Naive thymus-derived CD8-positive, alpha-beta T cell (primary cell): ENCODE measurements at regions not wholly inside any gene's neighbourhood (a gene's known extent, or its start where the extent isn't known, plus 50 kb on each side); places are given as distances from the start of the nearest gene placed in this dataset.
"Not testable (repeated sequence)": the region's sequence is repeated elsewhere in the genome, so short reads cannot be mapped to it uniquely, and the experiment has no call there.

Experiments used
- ATAC-seq, 2 donors: fragments of 150-1000 bp; cut with Tn5 transposase in 1 of 2; sonication (Bioruptor Pico), chemical (Tn5 transposase) in 1 of 2; 1 replicate in 1 of 2; 2 replicates in 1 of 2; pipeline ENCODE4 v1.10.0; 2021; ENCODE audit warnings: mild to moderate bottlenecking in 2 of 2, moderate library complexity in 2 of 2
- POLR2A ChIA-PET: fragments of 350-600 bp; sonication (Branson Sonifier 250); formaldehyde crosslinking; loops from one replicate; lab custom pipeline; 2021; ENCODE audit warnings: antibody characterized with exemption; lab: Charles Lee
- DNase-seq, 10 donors: peaks; one replicate each; pipeline versions ENCODE4 v3.0.0 to v3.0.0-alpha.2; 2020 to 2022
- H3K27ac Mint-ChIP-seq, 10 donors: one replicate each; pipeline ENCODE4 v1.8.0; 2020 to 2022; ENCODE audit warnings: mild to moderate bottlenecking in 10 of 10, mixed read lengths in 10 of 10, moderate library complexity in 4 of 10, inconsistent platforms in 1 of 10
- H3K27me3 Mint-ChIP-seq, 5 donors: one replicate each; pipeline ENCODE4 v1.8.0; 2021 to 2022; ENCODE audit warnings: mixed read lengths in 5 of 5
- H3K36me3 Mint-ChIP-seq, 3 donors: one replicate each; pipeline ENCODE4 v1.8.0; 2020 to 2022; ENCODE audit warnings: mixed read lengths in 3 of 3, mild to moderate bottlenecking in 2 of 3, inconsistent platforms in 1 of 3
- H3K4me1 Mint-ChIP-seq, 4 donors: one replicate each; pipeline ENCODE4 v1.8.0; 2021 to 2022; ENCODE audit warnings: mixed read lengths in 4 of 4
- H3K4me3 Mint-ChIP-seq, 10 donors: one replicate each; pipeline ENCODE4 v1.8.0; 2020 to 2022; ENCODE audit warnings: mild to moderate bottlenecking in 10 of 10, mixed read lengths in 10 of 10, moderate library complexity in 6 of 10, inconsistent platforms in 1 of 10
- H3K9me3 Mint-ChIP-seq, 9 donors: one replicate each; pipeline ENCODE4 v1.8.0; 2020 to 2022; ENCODE audit warnings: mixed read lengths in 9 of 9, mild to moderate bottlenecking in 3 of 9, inconsistent platforms in 1 of 9, moderate library complexity in 1 of 9

DNA sequence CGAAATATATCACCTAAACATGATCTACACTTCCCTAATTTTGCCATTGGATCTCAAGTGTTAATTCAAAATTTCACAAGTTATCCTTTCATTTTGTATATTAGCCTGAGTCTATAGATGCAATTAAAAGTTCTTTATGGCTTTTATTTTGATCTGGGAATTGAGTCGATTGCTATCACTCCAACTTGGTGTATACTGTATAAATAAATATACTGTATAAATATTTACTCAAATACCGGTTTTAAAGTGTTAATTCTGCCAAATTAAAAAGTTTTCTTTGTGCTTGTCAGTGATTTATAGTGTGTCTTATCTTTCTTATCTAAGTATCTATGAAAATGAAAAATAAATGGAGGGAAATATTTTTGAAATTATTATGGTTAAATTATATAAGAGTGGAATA lies 683.7 kb upstream of the LRRN3 start:
- ATAC-seq (no peak), DNase-seq (no peak)
- Mint-ChIP-seq H3K27ac (no peak overlapping the region), H3K27me3 (no peaks in the 10 kb centered on the region), H3K4me3 (no peak overlapping the region), H3K36me3 (peaks cover 0 to 3% (median 0%) of the 10 kb centered on the region in 3 donors), H3K9me3 (no peaks in the 10 kb centered on the region), H3K4me1 (no peaks in the 10 kb centered on the region)
- POLR2A ChIA-PET: no interaction called here

DNA sequence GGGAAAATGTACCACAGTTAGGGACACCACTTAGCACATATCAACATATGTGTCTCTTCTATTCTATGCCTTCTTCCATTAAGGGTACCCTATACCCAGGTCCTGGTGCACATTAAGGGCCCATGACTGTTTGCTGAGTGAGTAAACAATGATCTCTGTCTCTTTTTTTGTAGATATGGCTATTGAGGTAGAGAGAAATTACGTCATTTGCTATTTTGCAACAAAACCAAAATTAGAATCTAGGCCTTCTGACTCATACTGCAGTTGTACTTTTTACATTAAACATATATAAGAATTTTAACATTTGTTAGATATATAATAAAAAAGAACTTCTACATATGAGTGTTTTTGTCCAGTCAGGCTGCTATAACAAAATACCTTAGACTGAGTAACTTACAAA lies 683.2 kb upstream of the LRRN3 start:
- H3K9me3 Mint-ChIP-seq: no peaks in the 10 kb centered on the region
- H3K4me3 Mint-ChIP-seq: no peak overlapping the region
- ATAC-seq (no peak), DNase-seq (no peak)
- H3K36me3 Mint-ChIP-seq: peaks cover 0 to 3% (median 0%) of the 10 kb centered on the region in 3 donors
- no peak overlapping the region for H3K27ac Mint-ChIP-seq
- no peaks in the 10 kb centered on the region for H3K27me3 Mint-ChIP-seq
- no peaks in the 10 kb centered on the region for H3K4me1 Mint-ChIP-seq
- POLR2A ChIA-PET: no interaction called here

DNA sequence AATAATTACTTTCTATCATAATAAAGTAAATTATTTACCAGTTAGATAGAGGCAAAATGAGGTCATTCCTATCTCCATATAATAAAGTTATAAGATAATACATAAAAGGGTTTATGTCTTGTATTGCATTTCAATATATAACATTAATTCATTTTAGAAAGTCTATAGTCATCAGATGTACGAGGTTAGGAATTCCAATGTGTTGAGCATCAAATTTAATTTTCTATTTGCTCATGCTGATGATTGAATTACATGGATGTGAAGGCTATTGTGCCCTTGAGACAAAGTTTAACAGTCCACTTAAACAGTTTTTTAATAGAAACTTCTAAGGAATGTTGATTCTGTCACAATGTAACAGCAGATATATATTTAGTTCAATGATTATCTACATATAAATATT lies 678.3 kb upstream of the LRRN3 start:
- POLR2A ChIA-PET: no interaction called here
- Mint-ChIP-seq H3K27ac (no peak overlapping the region), H3K4me1 (no peaks in the 10 kb centered on the region), H3K4me3 (no peak overlapping the region), H3K9me3 (no peaks in the 10 kb centered on the region), H3K36me3 (peaks cover 0 to 3% (median 0%) of the 10 kb centered on the region in 3 donors), H3K27me3 (peaks cover 0 to 14% (median 2%) of the 10 kb centered on the region in 5 donors)
- no peak for ATAC-seq
- DNase-seq: no peak

DNA sequence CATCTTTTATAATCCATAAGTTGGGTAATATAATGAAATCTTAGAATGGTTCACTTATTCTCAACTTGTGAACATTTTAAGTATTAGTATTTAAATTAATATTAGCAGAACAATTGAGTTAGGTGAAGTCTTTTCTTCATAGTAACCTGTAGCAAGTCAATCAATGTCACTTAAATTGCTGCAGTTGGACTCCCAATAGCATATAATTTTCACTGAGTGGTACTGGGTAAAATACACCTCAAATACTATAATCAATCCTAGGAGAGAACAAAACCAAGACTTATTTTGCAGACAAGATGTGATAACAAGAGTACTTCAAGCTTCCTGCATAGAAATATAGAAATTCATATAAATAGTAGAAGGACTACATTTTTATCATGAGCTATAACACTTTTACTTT lies 677.9 kb upstream of the LRRN3 start:
- POLR2A ChIA-PET: no interaction called here
- H3K4me1 Mint-ChIP-seq: no peaks in the 10 kb centered on the region

DNA sequence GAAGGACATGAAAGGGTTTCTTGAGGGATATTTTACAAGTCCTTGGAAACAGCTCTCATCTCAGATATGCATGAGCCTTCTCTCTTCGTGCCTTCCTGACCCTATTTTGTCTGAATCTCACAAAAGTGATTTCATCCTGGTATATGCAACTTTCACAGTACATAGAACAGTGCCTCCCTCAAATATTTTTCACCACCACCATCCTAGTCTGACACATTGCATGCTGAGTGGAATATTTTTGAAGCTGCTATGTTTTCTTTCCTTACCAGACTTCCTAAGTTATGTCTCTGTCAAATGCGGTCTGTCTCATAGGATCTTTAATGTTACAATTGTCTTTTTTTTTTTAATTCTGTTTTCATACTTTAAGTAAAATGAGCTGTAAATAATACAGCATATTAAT lies 673.3 kb upstream of the LRRN3 start:
- ATAC-seq (no peak), DNase-seq (no peak)
- Mint-ChIP-seq H3K27ac (no peak overlapping the region), H3K27me3 (peaks cover 0 to 14% (median 4%) of the 10 kb centered on the region in 5 donors), H3K4me3 (no peak overlapping the region), H3K4me1 (no peaks in the 10 kb centered on the region), H3K9me3 (no peaks in the 10 kb centered on the region), H3K36me3 (no peaks in the 10 kb centered on the region)
- POLR2A ChIA-PET: no interaction called here

More for the DNA sequence above, 677.9 kb upstream of the LRRN3 start:
- Mint-ChIP-seq H3K9me3 (no peaks in the 10 kb centered on the region), H3K27ac (no peak overlapping the region), H3K27me3 (peaks cover 0 to 14% (median 2%) of the 10 kb centered on the region in 5 donors), H3K4me3 (no peak overlapping the region), H3K36me3 (peaks cover 0 to 3% (median 0%) of the 10 kb centered on the region in 3 donors)
- DNase-seq (no peak), ATAC-seq (no peak)

DNA sequence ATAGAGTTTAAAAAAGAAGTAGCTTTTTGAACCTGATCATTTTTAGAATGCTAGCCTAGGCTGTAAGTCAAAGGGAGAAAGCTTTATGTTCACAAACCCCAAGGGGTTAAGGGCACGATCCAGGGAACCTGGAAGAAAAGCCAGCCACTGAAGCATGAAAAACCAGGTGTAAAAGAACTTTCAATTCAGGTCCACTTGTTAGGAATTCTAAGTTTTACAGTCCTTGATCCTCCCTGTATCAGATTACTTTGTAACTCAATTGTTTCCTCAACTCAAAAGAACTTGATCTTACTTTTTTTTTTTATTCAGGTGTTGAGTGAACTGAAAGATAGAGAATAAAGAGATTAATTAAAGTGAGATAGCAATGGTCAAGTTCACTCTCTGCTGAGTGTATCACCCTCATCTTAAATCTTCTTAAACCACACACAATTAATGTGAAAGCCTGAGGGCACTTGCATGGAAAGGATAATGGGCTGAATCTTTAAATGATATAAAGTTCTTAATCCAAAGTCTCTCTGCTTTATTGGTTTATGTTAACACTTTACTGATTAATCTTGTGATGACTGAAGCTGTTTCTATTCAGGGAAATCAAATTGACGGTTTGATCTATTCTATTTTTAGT lies 672.2 kb upstream of the LRRN3 start:
- Mint-ChIP-seq H3K36me3 (no peaks in the 10 kb centered on the region), H3K27me3 (peaks cover 0 to 14% (median 4%) of the 10 kb centered on the region in 5 donors), H3K4me1 (no peaks in the 10 kb centered on the region), H3K9me3 (no peaks in the 10 kb centered on the region), H3K27ac (no peak overlapping the region), H3K4me3 (no peak overlapping the region)
- POLR2A ChIA-PET: no interaction called here
- no peak for DNase-seq
- ATAC-seq: no peak

DNA sequence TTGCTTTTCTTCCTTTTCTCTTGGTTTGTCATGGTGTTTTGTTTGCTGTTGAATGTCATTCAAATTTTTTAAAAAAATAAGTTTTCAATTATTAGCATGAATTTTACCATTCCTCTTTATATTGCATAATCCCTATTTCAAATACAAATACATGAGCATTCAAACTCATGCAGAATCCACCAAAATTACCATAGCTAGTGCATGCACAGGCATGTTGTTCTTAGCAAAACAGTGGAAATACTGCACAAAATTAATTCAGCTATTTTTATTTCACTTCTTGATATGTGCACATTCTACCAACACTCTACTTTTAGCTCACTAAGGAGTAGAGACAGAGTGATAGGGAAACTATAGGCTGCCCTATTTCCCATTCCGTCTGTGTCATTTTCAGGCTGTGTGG lies 670.1 kb upstream of the LRRN3 start:
- Mint-ChIP-seq H3K4me3 (no peak overlapping the region), H3K27me3 (peaks cover 0 to 14% (median 4%) of the 10 kb centered on the region in 5 donors), H3K36me3 (no peaks in the 10 kb centered on the region), H3K27ac (no peak overlapping the region), H3K9me3 (no peaks in the 10 kb centered on the region), H3K4me1 (no peaks in the 10 kb centered on the region)
- POLR2A ChIA-PET: no interaction called here
- DNase-seq: no peak
- ATAC-seq: no peak

DNA sequence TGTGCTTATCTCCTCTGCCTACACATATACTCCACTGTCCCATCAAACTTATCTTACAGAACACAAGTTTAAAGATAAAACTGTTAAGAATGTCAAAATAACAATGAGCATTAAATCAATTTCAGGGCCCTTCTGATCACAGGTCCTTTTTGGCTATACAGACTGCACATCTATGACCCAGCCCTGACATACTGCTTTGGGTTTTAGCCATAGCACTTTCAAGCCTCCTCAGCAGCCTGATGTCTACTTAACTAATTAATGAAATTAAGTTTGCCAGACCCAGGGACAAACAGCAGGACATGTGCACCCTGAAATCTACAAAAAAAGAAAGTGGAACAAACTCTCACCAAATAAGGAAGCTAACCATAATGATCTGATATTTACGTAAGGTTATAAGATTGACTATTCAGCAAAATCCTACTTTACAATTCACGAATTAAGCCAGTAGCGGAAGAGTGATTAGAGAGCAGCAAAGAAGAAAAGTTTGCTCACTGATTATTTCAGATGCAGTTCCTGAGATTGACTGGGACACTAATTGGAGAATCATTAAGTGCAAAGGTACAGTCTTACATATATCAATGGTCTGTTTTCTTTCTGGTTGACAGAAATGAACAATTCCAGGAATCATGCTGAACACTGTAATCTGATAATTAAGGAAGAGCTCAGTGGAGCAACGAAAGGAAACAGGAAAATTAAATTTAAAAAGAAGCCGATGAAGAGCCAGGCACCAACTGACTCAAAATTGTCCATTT lies 669.3 kb upstream of the LRRN3 start:
- H3K27me3 Mint-ChIP-seq: peaks cover 0 to 9% (median 3%) of the 10 kb centered on the region in 5 donors
- no peaks in the 10 kb centered on the region for H3K9me3 Mint-ChIP-seq
- ATAC-seq (no peak), DNase-seq (no peak)
- no peaks in the 10 kb centered on the region for H3K4me1 Mint-ChIP-seq
- no peak overlapping the region for H3K4me3 Mint-ChIP-seq
- H3K27ac Mint-ChIP-seq: no peak overlapping the region
- H3K36me3 Mint-ChIP-seq: peaks cover 0 to 5% (median 0%) of the 10 kb centered on the region in 3 donors
- POLR2A ChIA-PET: no interaction called here

DNA sequence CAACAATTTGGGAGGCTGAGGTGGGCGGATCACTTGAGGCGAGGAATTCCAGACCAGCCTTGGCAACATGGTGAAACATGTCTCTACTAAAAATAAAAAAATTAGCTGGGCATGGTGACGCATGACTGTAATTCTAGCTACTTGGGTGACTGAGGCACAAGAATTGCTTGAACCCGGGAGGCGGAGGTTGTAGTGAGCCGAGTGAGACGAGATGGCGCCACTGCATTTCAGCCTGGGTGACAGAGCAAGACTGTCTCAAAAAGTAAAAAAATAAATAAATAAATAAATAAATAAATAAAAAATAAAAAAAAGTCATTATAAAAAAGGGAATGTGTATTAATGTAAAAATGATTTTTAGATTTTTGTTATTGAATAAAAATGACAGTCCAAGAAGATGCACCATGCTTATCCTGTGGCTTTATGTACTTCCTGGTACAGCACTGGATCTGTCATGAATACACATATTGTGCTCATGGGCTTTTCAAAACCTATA lies 658.8 kb upstream of the LRRN3 start:
- Mint-ChIP-seq H3K9me3 (no peaks in the 10 kb centered on the region), H3K27ac (no peak overlapping the region), H3K36me3 (no peaks in the 10 kb centered on the region), H3K27me3 (no peaks in the 10 kb centered on the region), H3K4me1 (no peaks in the 10 kb centered on the region), H3K4me3 (no peak overlapping the region)
- DNase-seq (no peak), ATAC-seq (no peak)
- POLR2A ChIA-PET: no interaction called here

DNA sequence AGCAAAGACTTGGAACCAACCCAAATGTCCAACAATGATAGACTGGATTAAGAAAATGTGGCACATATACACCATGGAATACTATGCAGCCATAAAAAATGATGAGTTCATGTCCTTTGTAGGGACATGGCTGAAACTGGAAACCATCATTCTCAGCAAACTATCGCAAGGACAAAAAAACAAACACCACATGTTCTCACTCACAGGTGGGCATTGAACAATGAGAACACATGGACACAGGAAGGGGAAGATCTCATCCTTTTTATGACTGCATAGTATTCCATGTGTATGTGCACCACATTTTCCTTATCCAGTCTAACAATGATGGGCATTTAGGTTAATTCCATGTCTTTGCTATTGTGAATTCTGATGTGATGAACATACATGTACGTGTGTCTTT lies 652.0 kb upstream of the LRRN3 start:
- DNase-seq, POLR2A ChIA-PET, H3K36me3 Mint-ChIP-seq, H3K4me1 Mint-ChIP-seq, H3K27ac Mint-ChIP-seq, ATAC-seq, H3K27me3 Mint-ChIP-seq, H3K4me3 Mint-ChIP-seq: not testable (repeated sequence)
- peaks cover 0 to 15% (median 0%) of the 10 kb centered on the region in 9 donors for H3K9me3 Mint-ChIP-seq

DNA sequence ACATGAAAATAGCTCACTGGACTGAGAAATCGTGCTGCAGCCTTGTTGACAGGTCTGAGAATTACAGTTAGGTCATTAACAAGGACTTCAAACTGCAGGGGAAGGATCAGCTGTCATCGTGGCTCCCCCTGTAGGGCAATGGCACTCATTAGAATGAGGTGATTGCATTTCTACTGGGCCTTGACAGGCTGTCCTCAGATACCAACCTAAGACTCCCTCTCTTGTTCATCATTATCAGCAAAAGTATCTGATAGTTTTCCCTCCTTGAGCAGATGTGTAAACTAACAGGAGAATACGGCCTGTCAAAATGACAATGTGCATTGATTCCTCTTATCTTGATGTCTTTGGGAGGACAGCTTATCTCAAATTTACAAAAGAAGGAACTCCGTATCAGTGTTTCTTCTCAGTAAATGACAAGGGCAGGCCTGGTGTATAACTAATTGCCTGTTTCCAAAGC lies 648.5 kb upstream of the LRRN3 start:
- H3K27me3 Mint-ChIP-seq: no peaks in the 10 kb centered on the region
- H3K36me3 Mint-ChIP-seq: no peaks in the 10 kb centered on the region
- no peak overlapping the region for H3K4me3 Mint-ChIP-seq
- ATAC-seq (no peak), DNase-seq (no peak)
- H3K9me3 Mint-ChIP-seq: peaks cover 0 to 14% (median 0%) of the 10 kb centered on the region in 9 donors
- H3K4me1 Mint-ChIP-seq: no peaks in the 10 kb centered on the region
- POLR2A ChIA-PET: interaction anchor here (0.6 kb wide), 1 partner anchor 523 kb away, joined by 4 read pairs; no protein-coding TSS in a partner anchor
- no peak overlapping the region for H3K27ac Mint-ChIP-seq

DNA sequence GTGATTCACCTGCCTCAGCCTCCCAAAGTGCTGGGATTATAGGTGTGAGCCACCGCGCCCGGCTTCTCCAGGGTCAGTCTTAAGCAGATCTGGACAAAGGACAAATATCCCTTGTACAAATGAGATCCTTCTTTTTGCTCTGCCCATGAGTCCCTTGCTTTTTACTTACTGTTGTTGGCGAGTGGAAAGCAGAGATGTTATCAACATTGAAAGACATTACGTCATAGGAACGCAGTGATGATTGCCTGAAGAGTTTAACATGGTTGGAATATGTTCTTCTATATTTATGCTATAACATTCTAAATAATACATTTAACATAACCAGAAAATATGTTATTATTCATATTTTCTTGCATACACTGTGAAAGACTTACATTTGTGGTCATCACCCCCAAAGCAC lies 644.3 kb upstream of the LRRN3 start:
- H3K4me3 Mint-ChIP-seq: no peak overlapping the region

DNA sequence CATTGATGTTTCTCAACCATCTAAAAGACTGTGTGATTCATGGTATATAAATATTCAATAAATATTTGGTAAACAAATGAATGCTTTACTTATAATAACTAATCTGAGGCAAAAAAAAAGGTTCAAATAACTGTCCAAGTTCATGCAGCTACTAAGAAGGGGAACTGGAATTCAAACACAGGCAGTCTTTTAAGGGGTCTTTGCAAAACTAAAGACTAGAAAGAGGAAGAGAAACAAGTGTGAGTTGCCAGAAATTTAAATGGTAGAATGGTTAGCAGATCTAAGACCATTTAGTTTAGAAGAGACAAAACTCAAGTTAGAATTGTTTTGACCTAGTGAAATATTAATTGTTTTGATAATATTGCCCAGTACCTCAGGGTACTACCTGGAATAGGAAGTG lies 642.0 kb upstream of the LRRN3 start:
- no peak overlapping the region for H3K27ac Mint-ChIP-seq
- H3K27me3 Mint-ChIP-seq: no peaks in the 10 kb centered on the region
- H3K4me3 Mint-ChIP-seq: no peak overlapping the region
- H3K9me3 Mint-ChIP-seq: no peaks in the 10 kb centered on the region
- POLR2A ChIA-PET: no interaction called here
- DNase-seq (no peak), ATAC-seq (no peak)
- no peaks in the 10 kb centered on the region for H3K4me1 Mint-ChIP-seq
- no peaks in the 10 kb centered on the region for H3K36me3 Mint-ChIP-seq

More for the DNA sequence above, 644.3 kb upstream of the LRRN3 start:
- ATAC-seq (no peak), DNase-seq (no peak)
- H3K36me3 Mint-ChIP-seq: no peaks in the 10 kb centered on the region
- POLR2A ChIA-PET: no interaction called here
- H3K9me3 Mint-ChIP-seq: no peaks in the 10 kb centered on the region
- H3K27me3 Mint-ChIP-seq: no peaks in the 10 kb centered on the region
- no peaks in the 10 kb centered on the region for H3K4me1 Mint-ChIP-seq
- H3K27ac Mint-ChIP-seq: no peak overlapping the region
